WI38 (cell line): ENCODE measurements at regions not wholly inside any gene's neighbourhood (a gene's known extent, or its start where the extent isn't known, plus 50 kb on each side); places are given as distances from the start of the nearest gene placed in this dataset.

ENCODE experiments used
- H3K4me3 ChIP-seq: 2 replicates; pipeline ENCODE4 v1.5.1; 2011; ENCODE audit warnings: low read depth, mild to moderate bottlenecking, control low read depth, low read length
- CTCF ChIP-seq: IDR thresholded peaks from 2 replicates; pipeline ENCODE4 v1.5.1; 2012; ENCODE audit warnings: low read depth, mild to moderate bottlenecking, control low read depth, low read length

- TF ChIP-seq CTCF = no peak
- H3K4me3 ChIP-seq = no peak overlapping the region
These were observed 499.0 kb downstream of the PDGFC start for GRCh38 chr4:156472624-156473023.

DNA sequence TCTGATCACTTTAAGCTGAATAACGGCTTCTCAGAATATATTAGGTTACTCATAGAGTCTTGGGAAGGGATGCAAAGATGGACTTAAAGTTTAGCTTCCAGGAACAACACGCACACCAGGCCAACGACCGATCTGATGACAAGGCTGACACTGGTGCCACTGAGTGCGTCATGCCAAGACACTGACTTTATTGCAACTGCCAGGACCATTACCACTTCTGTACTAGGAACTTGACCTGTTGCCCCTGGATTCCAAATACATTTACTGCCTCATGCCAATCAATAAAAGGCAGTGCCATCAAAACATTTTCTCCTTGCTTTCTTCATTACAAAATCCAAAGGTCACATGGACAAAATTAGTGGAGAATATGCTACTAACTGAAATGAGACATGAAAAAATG lies 505.9 kb upstream of the CTSO start:
- H3K4me3 ChIP-seq = no peak overlapping the region
- TF ChIP-seq CTCF = no peak

- no peak for TF ChIP-seq CTCF
- no peak overlapping the region for H3K4me3 ChIP-seq
These were observed 503.2 kb upstream of the CTSO start for GRCh38 chr4:156456830-156457229.

- no peak overlapping the region for H3K4me3 ChIP-seq
- no peak for TF ChIP-seq CTCF
These were observed 489.8 kb upstream of the CTSO start for GRCh38 chr4:156443488-156443887.

- H3K4me3 ChIP-seq = no peak overlapping the region
- TF ChIP-seq CTCF = no peak
These were observed 489.2 kb upstream of the CTSO start for GRCh38 chr4:156442912-156443311.

DNA sequence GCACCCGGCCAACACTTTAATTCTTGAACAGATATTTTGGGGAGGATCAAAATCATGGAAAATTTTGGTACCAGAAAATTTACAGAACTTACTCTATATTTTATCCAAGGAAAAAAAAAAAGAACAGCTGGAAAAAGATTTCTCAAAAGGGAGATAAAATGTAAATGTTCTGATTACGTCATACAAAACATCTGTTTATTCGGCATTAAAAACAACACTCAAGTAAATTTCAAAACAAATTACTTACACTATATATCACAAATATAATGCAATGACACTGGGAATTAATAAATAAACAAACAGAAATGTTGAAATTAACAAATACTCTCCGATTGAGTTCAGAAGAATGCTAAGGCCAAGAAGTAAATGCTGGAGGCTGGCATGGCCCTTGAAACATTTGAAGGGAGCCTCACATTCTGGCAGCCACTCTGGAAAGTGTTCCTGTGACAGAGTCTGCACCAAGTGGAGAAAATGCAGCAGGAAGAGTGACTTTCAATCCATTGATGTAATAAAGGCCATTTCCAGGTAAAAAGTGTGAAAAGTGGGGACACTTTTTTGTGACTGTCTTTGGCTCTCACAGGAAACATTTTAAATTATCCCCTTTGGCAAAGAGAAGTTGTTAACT lies 486.0 kb upstream of the CTSO start:
- TF ChIP-seq CTCF = no peak
- no peak overlapping the region for H3K4me3 ChIP-seq

GRCh38 chr4:156437666-156438065 lies 484.0 kb upstream of the CTSO start:
- TF ChIP-seq CTCF = no peak

More at GRCh38 chr4:156437666-156438065, 484.0 kb upstream of the CTSO start:
- no peak overlapping the region for H3K4me3 ChIP-seq
